RCC 7860 (cell line): ENCODE measurements at regions not wholly inside any gene's neighbourhood (a gene's known extent, or its start where the extent isn't known, plus 50 kb on each side); places are given as distances from the start of the nearest gene placed in this dataset.
A peak's percentile ranks its signal among the peaks of the same experiment; 100 is the strongest.

ENCODE experiments used
- DNase-seq: peaks from one replicate; pipeline ENCODE4 v3.0.0-alpha.2; 2015; ENCODE audit warnings: low spot score
- FAIRE-seq: peaks from 2 replicates; lab custom pipeline; 2012; peaks lifted over from hg19 to GRCh38; lab: Jason Lieb, UNC

DNA sequence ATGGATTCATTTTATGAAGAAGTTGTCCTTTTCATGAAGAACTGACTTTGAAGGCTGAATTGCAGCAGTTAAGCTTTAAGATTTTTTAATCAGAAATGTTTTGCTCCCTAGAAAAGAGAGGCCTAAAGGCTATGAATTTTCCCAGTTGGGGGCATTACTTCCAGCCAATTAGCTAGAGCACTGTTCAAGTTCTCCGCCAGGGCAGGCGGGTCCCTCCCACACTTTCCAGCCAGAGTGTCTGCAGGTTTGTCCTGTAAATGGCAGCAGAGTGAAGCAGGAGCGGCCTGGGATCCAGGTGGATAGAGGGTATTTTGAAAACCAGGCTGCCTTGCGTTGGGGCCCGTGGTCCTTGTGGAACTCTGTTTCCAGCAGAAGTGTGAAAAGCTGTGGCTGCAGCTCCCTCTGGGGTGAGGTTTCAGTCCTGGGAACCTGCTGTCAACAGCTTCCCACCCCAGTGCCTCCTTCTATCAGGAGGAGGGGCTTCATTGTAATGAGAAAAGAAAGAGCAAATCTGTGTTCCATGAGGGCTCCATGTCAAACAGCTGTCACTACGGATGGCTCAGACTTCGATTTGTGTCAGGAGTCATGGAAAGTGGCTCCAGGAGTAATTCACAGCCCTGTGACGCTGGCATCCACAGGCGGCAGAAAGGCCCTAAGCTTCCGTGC lies 210.7 kb upstream of the TMEM132C start:
- DNase-seq, result no peak
- FAIRE-seq, result no peak

DNA sequence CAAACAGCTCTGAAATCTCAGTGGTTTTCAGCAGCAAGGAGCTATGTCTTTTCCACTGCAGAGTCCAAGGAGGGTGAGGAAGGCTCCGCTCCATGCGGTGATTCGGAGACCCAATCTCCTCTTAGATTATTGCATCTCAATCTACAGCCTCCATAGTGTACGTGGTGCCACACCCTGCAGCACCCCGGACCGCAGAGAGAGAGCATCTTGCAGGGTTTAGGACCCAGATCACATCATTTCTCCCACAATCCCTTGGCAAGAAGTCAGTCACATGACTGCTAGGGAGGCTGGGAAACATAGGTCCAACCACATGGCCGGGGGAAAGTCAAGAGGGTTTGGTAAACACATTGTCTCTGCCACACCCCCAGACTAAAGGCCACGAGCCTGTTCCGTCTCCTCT lies 209.4 kb upstream of the TMEM132C start:
- FAIRE-seq (no peak), DNase-seq (no peak)

DNA sequence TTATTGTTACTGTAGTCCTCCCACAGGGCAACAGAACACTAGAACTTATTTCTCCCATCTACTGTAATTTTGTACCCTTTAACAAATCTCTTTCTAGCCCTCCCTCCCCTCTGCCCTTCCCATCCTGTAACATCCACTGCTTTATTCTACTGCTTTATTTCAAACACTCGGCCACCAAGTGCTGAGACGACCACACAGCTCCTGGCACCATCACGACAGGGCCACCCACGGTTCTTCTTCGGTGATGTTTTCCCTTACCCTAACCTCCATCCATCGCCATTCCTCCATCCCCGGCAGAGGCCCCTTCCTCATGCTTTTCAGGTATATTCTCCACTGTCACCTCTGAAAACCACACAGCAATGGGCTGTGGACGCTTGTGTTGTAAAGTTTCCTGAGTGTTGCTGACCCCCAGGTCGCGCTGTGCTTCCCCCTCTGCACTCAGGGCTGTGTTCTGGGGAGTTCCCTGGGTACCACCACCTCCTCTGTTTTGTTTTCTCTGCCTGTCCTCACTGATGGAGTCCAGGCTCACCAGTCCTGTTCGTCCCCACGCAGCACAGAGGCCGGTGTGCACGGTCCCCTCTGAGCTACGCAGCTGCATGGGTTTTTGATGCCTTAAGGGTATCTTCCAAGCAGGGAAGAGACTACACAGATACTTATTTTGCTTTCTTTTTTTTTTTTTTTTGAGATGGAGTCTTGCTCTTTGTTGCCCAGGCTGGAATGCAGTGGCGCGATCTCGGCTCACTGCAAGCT lies 207.2 kb upstream of the TMEM132C start:
- DNase-seq (no peak), FAIRE-seq (no peak)

DNA sequence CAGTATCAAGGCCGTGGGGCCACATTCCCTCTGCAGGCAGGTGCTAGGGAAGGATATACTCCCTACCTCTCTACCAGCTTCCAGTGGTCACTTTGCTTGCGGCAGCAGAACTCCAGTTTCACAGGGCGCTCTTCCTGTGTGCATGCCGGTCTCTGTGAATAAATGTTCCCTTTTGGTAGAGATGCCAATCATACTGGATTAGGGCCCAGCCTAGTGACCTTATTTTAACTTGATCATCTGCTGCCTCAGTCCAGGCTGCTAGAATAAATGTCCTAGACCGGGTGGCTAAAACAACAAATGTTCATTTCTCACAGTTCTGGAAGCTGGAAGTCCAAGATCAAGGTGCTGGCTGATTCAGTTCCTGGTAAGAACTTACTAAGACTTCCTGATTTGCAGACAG lies 198.8 kb upstream of the TMEM132C start:
- DNase-seq, result no peak
- FAIRE-seq, result no peak

DNA sequence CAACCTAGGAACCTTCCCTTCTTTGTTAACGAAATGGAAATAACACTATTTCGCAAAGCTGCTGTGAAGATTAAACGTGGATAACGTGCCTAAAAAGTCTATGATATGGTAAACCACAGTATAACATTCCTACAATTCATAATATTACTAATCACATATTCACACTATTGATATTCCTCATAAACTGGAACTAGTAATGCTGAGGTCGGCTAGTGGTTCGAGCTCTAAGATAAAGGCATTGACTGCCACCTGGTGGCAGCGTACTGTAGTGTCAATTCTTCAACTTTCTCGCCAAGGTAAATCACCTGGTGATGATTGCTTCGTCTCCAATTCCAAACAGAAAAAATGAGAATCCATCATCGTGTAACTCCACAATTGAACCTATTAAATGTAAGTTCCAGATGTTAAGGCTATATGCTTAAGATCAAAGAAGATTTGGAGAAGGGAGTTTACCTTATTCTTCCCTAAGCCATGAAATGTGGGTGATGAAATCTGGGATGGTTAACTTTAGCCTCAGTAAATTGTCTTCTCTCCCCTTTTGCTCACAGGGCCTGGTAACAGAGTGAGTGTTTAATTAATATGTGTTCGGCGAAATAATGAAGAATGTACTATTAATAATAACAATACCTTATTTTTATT lies 197.5 kb upstream of the TMEM132C start:
- FAIRE-seq (peak; percentile 52), DNase-seq (peak; percentile 32)

DNA sequence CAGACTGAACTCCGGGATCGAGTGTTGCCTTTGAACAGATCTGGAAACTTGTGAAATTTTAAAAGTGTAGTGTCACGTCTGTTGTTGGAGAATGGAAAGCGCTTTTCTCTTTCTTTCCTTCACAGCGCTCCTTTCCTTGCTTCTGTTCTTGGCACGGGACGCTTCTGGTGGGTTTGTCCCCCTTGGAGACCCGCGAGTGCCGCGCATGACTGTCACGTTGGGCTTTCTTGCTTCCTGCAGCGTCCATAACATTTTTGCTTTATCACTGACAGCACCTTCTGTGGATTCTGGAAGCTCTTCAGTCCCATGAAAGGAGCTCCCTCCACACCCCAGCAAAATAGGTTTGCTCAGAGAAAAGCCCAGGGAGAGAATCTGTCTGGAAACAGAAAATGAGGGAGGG lies 193.0 kb upstream of the TMEM132C start:
- FAIRE-seq (no peak), DNase-seq (no peak)

DNA sequence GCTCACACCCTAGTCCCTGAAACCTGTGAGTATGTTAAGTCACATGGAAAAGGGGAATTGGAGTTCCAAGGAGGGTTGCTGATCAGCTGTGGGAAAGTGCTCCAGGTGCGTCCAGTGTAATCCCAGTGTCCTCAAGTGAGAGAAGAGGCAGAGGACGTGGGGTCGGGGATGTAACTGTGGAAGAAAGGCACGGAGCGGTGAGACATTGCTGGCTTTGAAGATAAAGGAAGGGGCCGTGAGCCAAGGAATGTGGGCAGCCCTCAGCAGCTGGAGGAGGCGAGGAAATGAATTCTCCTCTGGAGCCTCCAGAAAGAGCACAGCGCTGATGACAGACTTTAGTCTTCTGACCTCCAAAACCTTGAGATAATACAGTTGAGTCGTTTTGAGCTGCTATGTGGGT lies 191.6 kb upstream of the TMEM132C start:
- no peak for DNase-seq
- FAIRE-seq, result no peak

DNA sequence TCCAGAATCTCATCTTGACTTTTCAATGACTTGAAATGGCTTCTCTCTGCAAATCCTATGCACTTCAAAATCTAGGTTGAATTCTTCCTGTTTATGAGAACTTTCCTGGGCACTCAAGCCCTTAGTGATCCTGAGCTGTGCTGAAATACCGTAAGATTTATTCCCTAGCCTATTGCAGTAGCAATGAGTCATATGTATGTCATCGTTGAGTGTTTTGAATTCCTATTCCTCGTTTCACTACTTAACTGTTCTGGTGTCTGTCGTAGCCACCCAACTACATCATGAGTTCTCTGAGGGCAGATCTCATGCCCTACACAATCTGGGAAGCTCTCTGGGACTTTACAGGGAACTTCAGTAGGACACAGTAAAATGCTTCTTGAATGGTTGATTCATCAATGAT lies 190.8 kb upstream of the TMEM132C start:
- peak; percentile 76 for DNase-seq
- FAIRE-seq, result peak; percentile 84

DNA sequence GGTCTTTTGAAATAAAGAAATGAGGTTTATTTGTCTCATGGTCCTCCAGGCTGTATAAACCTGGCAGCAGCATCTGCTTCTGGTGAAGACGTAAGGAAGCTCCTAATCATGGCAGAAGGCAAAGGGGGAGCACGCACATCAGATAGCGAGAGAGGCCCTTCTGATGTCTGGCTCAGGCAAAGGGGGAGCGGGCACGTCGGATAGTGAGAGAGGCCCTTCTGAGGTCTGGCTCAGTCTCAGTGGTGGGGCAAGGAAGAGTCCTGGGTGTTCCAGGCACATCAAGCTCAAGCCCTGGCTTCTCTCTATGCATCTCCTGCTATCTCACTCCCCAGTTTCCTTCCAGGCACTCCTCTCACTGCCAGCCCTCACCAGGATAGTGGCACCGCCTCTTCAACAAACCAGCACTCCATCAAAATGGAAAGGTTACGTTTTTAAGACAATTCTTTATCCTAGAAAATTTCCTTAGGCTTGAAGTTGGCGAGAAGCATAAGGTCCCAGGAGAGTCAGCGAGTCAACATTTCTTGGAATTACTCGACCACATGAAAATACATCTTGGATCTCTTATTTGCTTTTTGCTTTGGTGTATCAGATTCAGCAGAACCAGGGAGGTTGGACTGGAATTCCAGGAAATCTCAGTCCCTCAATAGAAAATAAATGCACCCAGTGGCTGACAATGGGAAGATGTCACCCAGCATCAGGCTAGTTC lies 189.6 kb upstream of the TMEM132C start:
- DNase-seq (no peak), FAIRE-seq (no peak)

DNA sequence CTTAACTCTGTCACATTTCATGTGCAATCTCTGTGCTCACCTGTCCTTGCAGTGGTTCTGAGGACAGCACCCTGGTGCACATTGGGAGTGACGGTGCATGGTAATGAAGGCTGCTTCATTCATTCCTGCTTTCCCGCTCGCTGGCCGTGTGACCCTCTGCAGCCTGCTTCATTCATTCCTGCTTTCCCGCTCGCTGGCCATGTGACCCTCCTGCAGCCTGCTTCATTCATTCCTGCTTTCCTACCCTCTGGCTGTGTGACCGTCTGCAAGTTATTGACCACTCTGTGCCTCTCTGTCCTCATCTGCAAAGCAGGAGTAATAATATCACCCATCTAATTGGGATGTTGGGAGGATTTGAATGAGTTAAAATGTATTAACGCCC lies 189.1 kb upstream of the TMEM132C start:
- FAIRE-seq (no peak), DNase-seq (no peak)

DNA sequence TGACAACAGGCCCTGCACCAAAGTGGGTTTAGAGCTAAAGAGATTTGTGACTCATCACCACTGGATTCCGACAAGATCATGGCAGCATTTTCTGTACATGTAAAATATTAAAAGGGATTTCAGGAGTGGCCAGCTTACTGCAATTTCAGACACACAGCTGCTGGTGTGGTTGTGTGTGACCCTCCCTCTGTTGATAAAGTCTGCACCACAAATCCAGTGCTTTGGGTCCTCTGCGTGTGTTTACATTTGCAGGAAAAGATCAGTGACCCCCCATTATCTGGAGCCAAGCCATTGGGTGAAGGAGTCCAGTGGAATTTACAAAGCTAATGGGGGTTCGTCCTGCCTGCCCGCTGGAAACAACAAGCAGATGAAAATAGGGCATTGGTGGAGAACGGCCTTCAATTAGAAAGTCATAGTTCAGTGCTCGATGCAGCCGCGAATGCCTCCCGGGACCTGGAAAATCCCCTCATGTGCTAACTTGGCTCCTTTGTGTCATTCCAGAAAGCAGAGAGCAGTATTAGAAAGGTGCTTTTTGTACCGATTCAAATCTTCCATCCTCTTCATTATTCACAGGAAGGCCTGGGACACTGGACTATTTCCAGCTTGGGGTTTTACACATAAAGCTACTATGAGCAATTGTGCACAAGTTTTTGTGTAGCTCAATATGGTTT lies 188.5 kb upstream of the TMEM132C start:
- FAIRE-seq, result peak; percentile 2

DNA sequence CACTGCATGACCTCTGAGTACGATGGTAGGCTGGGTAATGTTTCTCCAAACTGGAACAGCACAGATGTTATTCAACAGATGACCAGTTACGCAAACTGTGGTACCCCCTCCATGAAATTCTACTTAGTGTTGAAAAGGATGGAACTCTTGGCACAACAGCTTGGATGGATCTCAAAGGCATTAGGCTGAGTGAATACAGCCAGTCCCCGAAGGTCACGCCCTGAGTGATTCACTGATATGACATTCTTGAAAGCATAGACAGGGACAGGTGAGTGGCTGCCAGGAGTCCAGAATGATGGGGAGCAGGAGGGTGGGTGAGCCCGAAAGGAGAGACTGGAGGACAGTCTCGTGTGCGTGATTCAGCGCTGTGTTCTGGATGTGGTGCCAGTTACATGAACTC lies 187.5 kb upstream of the TMEM132C start:
- no peak for FAIRE-seq
- no peak for DNase-seq

More for the DNA sequence above, 188.5 kb upstream of the TMEM132C start:
- peak; percentile 8 for DNase-seq

DNA sequence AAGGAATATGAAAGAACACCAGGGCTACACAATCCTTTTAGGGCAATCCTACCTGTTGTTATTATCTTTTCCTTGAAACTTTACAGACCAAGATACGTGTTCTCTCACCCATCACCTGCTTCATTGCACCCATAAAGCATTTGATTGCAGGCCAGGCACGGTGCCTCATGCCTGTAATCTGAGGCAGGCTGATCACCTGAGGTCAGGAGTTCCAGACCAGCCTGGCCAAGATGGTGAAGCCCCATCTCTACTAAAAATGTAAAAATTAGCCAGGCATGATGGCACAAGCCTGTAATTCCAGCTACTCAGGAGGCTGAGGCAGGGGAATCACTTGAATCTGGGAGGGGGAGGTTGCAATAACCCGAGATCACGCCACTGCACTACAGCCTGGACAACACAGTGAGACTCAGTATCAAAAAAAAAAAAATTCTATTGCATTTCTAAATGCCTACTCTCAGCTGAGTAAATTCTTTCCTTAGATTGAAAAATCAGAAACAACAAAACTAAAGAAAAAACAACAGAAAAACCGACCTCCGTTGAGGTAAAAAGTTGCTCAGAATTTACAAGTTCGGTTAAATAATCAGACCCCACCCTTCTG lies 183.7 kb upstream of the TMEM132C start:
- FAIRE-seq (no peak), DNase-seq (no peak)

DNA sequence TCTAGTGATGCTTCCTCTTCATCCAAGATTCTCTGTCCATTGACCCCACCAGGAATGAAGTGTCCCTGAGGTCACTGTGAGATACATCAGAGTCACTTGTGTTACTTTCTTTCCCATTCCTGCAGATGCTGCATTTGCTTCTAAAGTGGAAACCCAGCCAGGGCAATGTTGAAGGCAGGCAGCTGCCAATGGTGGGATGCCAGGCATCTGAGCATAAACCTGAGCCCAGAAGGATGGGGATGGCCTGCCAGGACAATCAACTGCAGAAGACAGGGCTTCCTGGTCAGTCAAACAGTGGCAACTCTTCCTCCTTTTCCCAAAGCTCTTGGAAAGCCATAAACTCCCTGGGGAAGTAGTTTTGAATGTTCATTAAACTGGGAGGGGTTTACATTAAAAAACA lies 178.0 kb upstream of the TMEM132C start:
- DNase-seq (no peak), FAIRE-seq (no peak)

DNA sequence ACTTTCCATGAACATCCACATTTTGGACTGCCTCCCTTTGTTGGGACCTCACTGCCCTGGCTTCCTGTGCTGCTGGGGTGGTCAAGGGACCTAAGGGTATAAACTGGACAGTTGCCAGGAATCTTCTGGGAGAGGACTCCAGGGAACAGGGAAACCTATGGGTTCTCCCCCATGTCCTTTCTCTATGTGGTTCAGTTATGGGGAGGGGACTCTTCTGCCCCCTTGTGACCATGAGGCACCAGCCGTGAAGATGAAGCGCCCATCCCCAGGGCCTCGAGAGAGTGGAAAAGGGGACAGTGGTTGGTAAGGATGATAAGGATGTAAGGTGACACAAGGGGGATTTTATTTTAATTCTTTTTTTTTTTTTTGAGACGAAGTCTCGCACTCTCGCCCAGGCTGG lies 177.0 kb upstream of the TMEM132C start:
- FAIRE-seq (no peak), DNase-seq (no peak)

DNA sequence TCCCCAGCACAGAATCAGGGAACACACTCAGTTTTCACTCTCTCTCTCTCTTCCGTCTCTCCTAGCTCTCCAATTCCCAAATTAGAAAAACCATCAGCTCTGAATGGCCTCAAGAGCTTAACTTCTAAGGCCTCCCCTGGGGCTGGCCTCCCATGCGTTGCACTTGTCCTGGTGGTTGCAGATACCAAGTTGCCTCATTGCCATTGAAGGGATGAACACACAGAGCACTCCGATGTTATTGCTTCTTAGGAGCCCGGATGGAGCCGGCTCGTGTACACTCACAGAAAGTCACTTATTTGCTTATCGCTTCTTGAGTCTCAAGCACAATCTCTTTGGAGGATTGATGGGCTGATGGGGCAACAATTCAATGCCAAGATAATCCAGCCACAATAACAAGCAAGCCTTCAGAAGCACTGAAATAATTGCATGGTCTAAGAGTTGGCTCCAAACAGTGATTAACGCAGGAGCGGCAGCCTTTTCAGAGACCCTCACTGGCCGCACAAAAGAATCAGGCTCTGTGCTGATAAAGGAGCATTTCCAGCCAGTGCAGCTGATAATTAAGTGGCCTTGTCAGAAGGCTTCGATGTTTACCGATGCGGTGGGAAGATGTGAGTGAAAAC lies 175.8 kb upstream of the TMEM132C start:
- DNase-seq (no peak), FAIRE-seq (no peak)

DNA sequence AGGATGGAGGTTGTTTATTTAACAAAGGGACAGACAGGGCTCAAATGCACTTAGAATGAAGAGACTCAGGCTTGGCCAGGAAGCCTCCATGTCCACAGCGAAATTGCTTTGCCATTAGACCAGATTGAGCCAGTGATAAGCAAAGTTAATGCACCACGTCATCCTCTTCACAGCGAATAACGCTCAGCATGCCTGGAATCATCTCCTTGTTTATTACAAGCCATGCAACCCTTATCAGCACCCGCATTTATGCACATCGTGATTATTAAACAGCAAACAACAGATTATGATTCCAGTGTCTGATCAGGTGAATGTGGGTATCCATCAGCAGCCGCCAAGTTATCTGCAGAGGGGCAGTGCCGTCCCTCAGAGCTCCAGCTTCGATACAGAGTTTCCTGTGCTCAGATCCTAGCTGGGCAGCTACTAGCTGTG lies 175.0 kb upstream of the TMEM132C start:
- DNase-seq, result no peak
- no peak for FAIRE-seq

DNA sequence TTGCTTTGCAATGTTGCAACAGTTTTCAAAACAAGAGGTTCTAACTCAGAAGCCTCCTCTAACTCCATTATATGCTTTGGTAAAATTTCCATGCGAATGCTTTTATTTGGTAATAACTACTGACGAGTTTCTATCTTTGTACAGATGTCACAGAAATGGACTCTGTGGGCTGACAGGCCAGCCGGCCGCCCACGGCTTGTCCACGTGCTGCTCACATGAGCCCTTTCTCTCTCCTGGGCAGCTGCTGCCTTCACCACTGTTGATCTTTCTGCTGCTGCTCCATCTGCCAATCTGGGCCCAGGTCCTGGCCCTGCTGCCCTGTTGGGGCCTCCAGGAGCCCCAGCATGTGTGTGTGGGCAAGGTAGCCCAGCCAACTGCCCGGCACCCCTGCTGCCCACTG lies 168.2 kb upstream of the TMEM132C start:
- FAIRE-seq, result no peak
- no peak for DNase-seq

DNA sequence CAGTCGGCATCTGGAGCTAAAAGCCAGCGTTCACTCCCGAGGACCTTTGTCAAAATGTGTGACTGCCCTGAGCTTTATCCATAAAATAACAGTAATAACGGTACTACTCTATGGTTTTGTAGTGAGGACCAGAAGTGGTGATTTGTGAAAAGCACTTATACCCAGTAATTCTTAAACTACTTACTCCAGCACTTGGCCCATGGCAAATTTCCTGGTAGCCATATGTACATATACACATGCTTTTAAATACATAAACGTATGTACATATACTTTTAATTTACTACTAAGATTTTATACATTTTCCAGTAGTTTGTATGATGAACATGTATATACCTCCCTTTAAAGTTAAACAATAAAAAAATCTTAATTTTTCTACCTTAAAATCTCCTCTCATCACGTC lies 163.8 kb upstream of the TMEM132C start:
- FAIRE-seq (no peak), DNase-seq (no peak)

DNA sequence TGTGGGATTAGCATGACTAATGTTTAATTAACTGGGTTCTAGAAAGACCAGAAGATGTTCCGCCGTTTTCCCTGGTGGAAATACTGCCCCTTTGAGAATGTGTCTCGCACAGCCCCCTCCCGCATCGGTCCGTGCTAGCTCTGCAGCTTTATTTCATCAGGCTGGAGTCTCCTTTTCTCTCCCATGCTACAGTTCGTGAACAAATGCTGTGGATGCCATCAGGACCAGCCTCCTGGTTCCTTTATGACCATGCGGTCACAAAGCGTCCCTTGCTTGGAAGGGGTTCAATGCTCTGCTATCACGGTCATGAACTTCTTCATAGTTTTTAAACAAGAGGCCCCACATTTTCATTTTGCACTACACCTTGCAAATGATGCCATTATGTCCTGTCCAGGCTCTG lies 157.7 kb upstream of the TMEM132C start:
- no peak for DNase-seq
- no peak for FAIRE-seq
